ENCODE measurements at regions not wholly inside any gene's neighbourhood (a gene's known extent, or its start where the extent isn't known, plus 50 kb on each side); places are given as distances from the start of the nearest gene placed in this dataset.

- no peak for TF ChIP-seq POLR2A (IDR thresholded peaks at IDR 0.05)
- TF ChIP-seq CTCF (IDR thresholded peaks at IDR 0.05): no peak
- Histone ChIP-seq H3K27me3 (no peaks in the 10 kb centered on the region), H3K4me3 (no peak overlapping the region), H3K36me3 (no peaks in the 10 kb centered on the region), H3K9me3 (no peaks in the 10 kb centered on the region), H3K27ac (no peak overlapping the region), H3K4me1 (no peaks in the 10 kb centered on the region)
- no peak for DNase-seq
- intact Hi-C loops (cut with DNase I): no loop called here
- 24 to 35% methylated on average over 3 of the region's 3 CpGs for WGBS, 2 donors
These were observed 483.7 kb downstream of the FLRT2 start for GRCh38 chr14:86013641-86014040.

GRCh38 chr14:86012461-86012860 lies 482.5 kb downstream of the FLRT2 start:
- TF ChIP-seq CTCF (IDR thresholded peaks at IDR 0.05) (no peak), POLR2A (IDR thresholded peaks at IDR 0.05) (no peak)
- no peak overlapping the region for H3K27ac ChIP-seq
- H3K9me3 ChIP-seq: no peaks in the 10 kb centered on the region
- H3K4me1 ChIP-seq: no peaks in the 10 kb centered on the region
- intact Hi-C loops (cut with DNase I): no loop called here
- WGBS, 2 donors: 21 to 24% methylated on average over 1 of the region's 1 CpG
- H3K27me3 ChIP-seq: no peaks in the 10 kb centered on the region
- H3K4me3 ChIP-seq: no peak overlapping the region
- no peaks in the 10 kb centered on the region for H3K36me3 ChIP-seq
- DNase-seq: no peak

GRCh38 chr14:86003998-86004397 lies 474.1 kb downstream of the FLRT2 start:
- 80 to 82% methylated on average over 3 of the region's 3 CpGs for WGBS, 2 donors
- Histone ChIP-seq H3K27ac (no peak overlapping the region), H3K27me3 (no peaks in the 10 kb centered on the region), H3K4me1 (no peaks in the 10 kb centered on the region), H3K4me3 (no peak overlapping the region), H3K36me3 (no peaks in the 10 kb centered on the region), H3K9me3 (no peaks in the 10 kb centered on the region)
- no peak for TF ChIP-seq CTCF (IDR thresholded peaks at IDR 0.05)
- intact Hi-C loops (cut with DNase I): no loop called here
- DNase-seq: no peak

- Histone ChIP-seq H3K4me3 (no peak overlapping the region), H3K27me3 (no peaks in the 10 kb centered on the region), H3K9me3 (no peaks in the 10 kb centered on the region), H3K27ac (no peak overlapping the region), H3K36me3 (no peaks in the 10 kb centered on the region), H3K4me1 (no peaks in the 10 kb centered on the region)
- TF ChIP-seq CTCF (IDR thresholded peaks at IDR 0.05) (no peak), POLR2A (IDR thresholded peaks at IDR 0.05) (no peak)
- intact Hi-C loops (cut with DNase I): no loop called here
- DNase-seq: no peak
These were observed 466.6 kb downstream of the FLRT2 start for GRCh38 chr14:85996551-85996950.

- DNase-seq: no peak
- 69 to 73% methylated on average over 4 of the region's 4 CpGs for WGBS, 2 donors
These were observed 461.2 kb downstream of the FLRT2 start for GRCh38 chr14:85991156-85991555.

More at GRCh38 chr14:85991156-85991555, 461.2 kb downstream of the FLRT2 start:
- intact Hi-C loops (cut with DNase I): no loop called here
- H3K27ac ChIP-seq: no peak overlapping the region
- no peak for TF ChIP-seq CTCF (IDR thresholded peaks at IDR 0.05)
- TF ChIP-seq POLR2A (IDR thresholded peaks at IDR 0.05): no peak
- no peaks in the 10 kb centered on the region for H3K4me1 ChIP-seq
- no peaks in the 10 kb centered on the region for H3K27me3 ChIP-seq
- no peak overlapping the region for H3K4me3 ChIP-seq
- no peaks in the 10 kb centered on the region for H3K9me3 ChIP-seq
- H3K36me3 ChIP-seq: no peaks in the 10 kb centered on the region

Data from esophagus squamous epithelium (tissue), 5 donors.